K562 (cell line): ENCODE measurements at regions not wholly inside any gene's neighbourhood (a gene's known extent, or its start where the extent isn't known, plus 50 kb on each side); places are given as distances from the start of the nearest gene placed in this dataset.

Source experiments
- NFYB ChIP-seq: IDR thresholded peaks from 2 replicates; pipeline ENCODE4 v1.6.1; 2011; ENCODE audit warnings: mild to moderate bottlenecking, moderate library complexity; ENCODE audit not compliant: insufficient read length; ENCODE audit errors: extremely low read depth
- POLR2A ChIP-seq: fragments of 450-650 bp; conservative IDR thresholded peaks from 2 replicates; pipeline ENCODE4 v1.6.1; 2016
- RBM22 ChIP-seq: fragments of 200-400 bp; formaldehyde crosslinking; IDR thresholded peaks from 2 replicates; pipeline ENCODE4 v1.6.1; 2018; ENCODE audit warnings: low read length, low read depth; ENCODE audit not compliant: poor library complexity, severe bottlenecking
- RCOR1 ChIP-seq, 2 experiments: IDR thresholded peaks; 2 replicates each; pipeline ENCODE4 v1.6.1; 2012; ENCODE audit warnings: low read depth in 2 of 2, low read length in 2 of 2, borderline replicate concordance in 1 of 2, improper control_type of control experiment in 1 of 2
- ZKSCAN8 ChIP-seq: fragments of 200-800 bp; sonication (Bioruptor generic); IDR thresholded peaks from 2 replicates; pipeline ENCODE4 v1.6.1; 2016; ENCODE audit warnings: missing genetic modification characterization, missing compliant biosample characterization
- ZNF121 ChIP-seq: sonication (generic); formaldehyde crosslinking; conservative IDR thresholded peaks from 2 replicates; pipeline ENCODE4 v1.8.0; 2022; ENCODE audit warnings: missing genetic modification reagents
- TF ChIP-seq, protein P1 (sequence below), 3 experiments: IDR thresholded peaks in 2 of 3; conservative IDR thresholded peaks in 1 of 3; 2 replicates each; pipeline ENCODE4 v1.5.1; 2011 to 2012; ENCODE audit warnings: low read length in 3 of 3, mild to moderate bottlenecking in 3 of 3, control low read depth in 2 of 3, improper control_type of control experiment in 1 of 3, inconsistent platforms in 1 of 3, low read depth in 1 of 3, mixed read lengths in 1 of 3, moderate library complexity in 1 of 3; ENCODE audit not compliant: insufficient read depth in 2 of 3
- TF ChIP-seq, protein P2 (sequence below): sonication (generic); formaldehyde crosslinking; IDR thresholded peaks from 2 replicates; pipeline ENCODE4 v1.8.1; 2022; ENCODE audit warnings: missing genetic modification reagents

DNA sequence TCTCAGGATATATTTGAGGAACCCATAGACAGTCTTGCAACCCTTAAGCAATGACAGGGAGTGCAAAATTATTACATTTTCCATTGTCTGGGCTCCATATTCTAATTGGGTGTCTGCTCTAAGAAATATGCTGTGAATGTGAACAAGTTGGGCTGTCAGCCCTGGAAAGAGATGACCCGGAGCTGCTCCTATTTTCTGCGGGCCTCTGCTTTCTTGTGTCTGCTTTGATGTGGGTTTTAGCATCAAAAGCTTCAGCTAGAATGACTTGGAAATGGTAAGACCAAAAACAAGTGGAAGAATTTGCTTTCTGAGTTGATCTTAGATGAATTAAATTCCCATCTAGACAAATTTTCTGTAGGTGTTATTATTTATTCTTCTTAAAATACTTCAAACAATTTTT, 343.6 kb upstream of the IGFBP3 start:
- no peak for TF ChIP-seq NFYB
- no peak for TF ChIP-seq POLR2A
- no peak for TF ChIP-seq ZKSCAN8
- no peak for TF ChIP-seq RBM22
- no peak for TF ChIP-seq RCOR1 (IDR thresholded peaks at IDR 0.05; ENCODE audit: borderline replicate concordance in 1 of 2, low read depth in 2 of 2, low read length in 2 of 2)
- no peak for TF ChIP-seq ZNF121 (CRISPR knock-in tag)
- TF ChIP-seq, protein P1, sequence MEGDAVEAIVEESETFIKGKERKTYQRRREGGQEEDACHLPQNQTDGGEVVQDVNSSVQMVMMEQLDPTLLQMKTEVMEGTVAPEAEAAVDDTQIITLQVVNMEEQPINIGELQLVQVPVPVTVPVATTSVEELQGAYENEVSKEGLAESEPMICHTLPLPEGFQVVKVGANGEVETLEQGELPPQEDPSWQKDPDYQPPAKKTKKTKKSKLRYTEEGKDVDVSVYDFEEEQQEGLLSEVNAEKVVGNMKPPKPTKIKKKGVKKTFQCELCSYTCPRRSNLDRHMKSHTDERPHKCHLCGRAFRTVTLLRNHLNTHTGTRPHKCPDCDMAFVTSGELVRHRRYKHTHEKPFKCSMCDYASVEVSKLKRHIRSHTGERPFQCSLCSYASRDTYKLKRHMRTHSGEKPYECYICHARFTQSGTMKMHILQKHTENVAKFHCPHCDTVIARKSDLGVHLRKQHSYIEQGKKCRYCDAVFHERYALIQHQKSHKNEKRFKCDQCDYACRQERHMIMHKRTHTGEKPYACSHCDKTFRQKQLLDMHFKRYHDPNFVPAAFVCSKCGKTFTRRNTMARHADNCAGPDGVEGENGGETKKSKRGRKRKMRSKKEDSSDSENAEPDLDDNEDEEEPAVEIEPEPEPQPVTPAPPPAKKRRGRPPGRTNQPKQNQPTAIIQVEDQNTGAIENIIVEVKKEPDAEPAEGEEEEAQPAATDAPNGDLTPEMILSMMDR (IDR thresholded peaks at IDR 0.05 in 2 of 3, conservative IDR thresholded peaks at IDR 0.05 in 1 of 3; ENCODE audit: insufficient read depth in 2 of 3, low read depth in 1 of 3, low read length in 3 of 3), result no peak
- TF ChIP-seq, protein P2, sequence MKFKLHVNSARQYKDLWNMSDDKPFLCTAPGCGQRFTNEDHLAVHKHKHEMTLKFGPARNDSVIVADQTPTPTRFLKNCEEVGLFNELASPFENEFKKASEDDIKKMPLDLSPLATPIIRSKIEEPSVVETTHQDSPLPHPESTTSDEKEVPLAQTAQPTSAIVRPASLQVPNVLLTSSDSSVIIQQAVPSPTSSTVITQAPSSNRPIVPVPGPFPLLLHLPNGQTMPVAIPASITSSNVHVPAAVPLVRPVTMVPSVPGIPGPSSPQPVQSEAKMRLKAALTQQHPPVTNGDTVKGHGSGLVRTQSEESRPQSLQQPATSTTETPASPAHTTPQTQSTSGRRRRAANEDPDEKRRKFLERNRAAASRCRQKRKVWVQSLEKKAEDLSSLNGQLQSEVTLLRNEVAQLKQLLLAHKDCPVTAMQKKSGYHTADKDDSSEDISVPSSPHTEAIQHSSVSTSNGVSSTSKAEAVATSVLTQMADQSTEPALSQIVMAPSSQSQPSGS (CRISPR knock-in tag), result no peak
